Vagina (tissue), 2 donors: ENCODE measurements at regions not wholly inside any gene's neighbourhood (a gene's known extent, or its start where the extent isn't known, plus 50 kb on each side); places are given as distances from the start of the nearest gene placed in this dataset.
"Not testable (repeated sequence)": the region's sequence is repeated elsewhere in the genome, so short reads cannot be mapped to it uniquely, and the experiment has no call there.

Source experiments
- DNase-seq, 2 donors: peaks; one replicate each; pipeline ENCODE4 v3.0.0-alpha.2; 2017; ENCODE audit errors: extremely low spot score in 2 of 2
- H3K27ac ChIP-seq: fragments of 200-600 bp; sonication (generic); one replicate; pipeline ENCODE4 v1.5.1; 2019
- H3K27me3 ChIP-seq: fragments of 200-600 bp; sonication (generic); one replicate; pipeline ENCODE4 v1.5.1; 2019
- H3K36me3 ChIP-seq, 2 donors: fragments of 200-600 bp; sonication (generic); one replicate each; pipeline ENCODE4 v1.5.1; 2017 to 2019
- H3K4me1 ChIP-seq: fragments of 200-600 bp; sonication (generic); one replicate; pipeline ENCODE4 v1.5.1; 2019
- H3K4me3 ChIP-seq, 2 donors: fragments of 200-600 bp; sonication (generic); 1 replicate in 1 of 2; 2 replicates in 1 of 2; pipeline ENCODE4 v1.5.1; 2016 to 2019
- H3K9me3 ChIP-seq: fragments of 200-600 bp; sonication (generic); one replicate; pipeline ENCODE4 v1.5.1; 2019
- POLR2A ChIP-seq, 2 donors: fragments of 450-650 bp; IDR thresholded peaks; one replicate each; pipeline ENCODE4 v1.6.1; 2017; ENCODE audit warnings: antibody characterized with exemption in 2 of 2, mild to moderate bottlenecking in 2 of 2, moderate library complexity in 2 of 2
- POLR2AphosphoS5 ChIP-seq, 2 donors: sonication (generic); formaldehyde crosslinking; IDR thresholded peaks; one replicate each; pipeline ENCODE4 v1.9.0; 2017; ENCODE audit warnings: antibody characterized with exemption in 2 of 2, mild to moderate bottlenecking in 2 of 2, low read depth in 1 of 2; ENCODE audit not compliant: insufficient read depth in 1 of 2
- intact Hi-C: fragments of 100-400 bp; cut with DNase I; formaldehyde crosslinking; loops from one replicate; pipeline ENCODE4 v1.15.1; 2023
- TF ChIP-seq, protein P1 (sequence below), 3 experiments: fragments of 450-650 bp in 2 of 3; fragments of 200-600 bp in 1 of 3; sonication (generic) in 1 of 3; IDR thresholded peaks; one replicate each; pipeline ENCODE4 v1.5.1; 2017 to 2019; ENCODE audit warnings: antibody characterized with exemption in 3 of 3, mild to moderate bottlenecking in 2 of 3, moderate library complexity in 2 of 3

GRCh38 chr7:114279901-114280300, 134.7 kb upstream of the FOXP2 start:
- intact Hi-C loops = no loop called here
- TF ChIP-seq POLR2AphosphoS5 (IDR thresholded peaks at IDR 0.05; ENCODE audit: insufficient read depth in 1 of 2, low read depth in 1 of 2) (no peak), POLR2A (IDR thresholded peaks at IDR 0.05) (no peak)
- TF ChIP-seq, protein P1, sequence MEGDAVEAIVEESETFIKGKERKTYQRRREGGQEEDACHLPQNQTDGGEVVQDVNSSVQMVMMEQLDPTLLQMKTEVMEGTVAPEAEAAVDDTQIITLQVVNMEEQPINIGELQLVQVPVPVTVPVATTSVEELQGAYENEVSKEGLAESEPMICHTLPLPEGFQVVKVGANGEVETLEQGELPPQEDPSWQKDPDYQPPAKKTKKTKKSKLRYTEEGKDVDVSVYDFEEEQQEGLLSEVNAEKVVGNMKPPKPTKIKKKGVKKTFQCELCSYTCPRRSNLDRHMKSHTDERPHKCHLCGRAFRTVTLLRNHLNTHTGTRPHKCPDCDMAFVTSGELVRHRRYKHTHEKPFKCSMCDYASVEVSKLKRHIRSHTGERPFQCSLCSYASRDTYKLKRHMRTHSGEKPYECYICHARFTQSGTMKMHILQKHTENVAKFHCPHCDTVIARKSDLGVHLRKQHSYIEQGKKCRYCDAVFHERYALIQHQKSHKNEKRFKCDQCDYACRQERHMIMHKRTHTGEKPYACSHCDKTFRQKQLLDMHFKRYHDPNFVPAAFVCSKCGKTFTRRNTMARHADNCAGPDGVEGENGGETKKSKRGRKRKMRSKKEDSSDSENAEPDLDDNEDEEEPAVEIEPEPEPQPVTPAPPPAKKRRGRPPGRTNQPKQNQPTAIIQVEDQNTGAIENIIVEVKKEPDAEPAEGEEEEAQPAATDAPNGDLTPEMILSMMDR (IDR thresholded peaks at IDR 0.05) = no peak
- no peaks in the 10 kb centered on the region for H3K4me1 ChIP-seq
- H3K27me3 ChIP-seq = no peaks in the 10 kb centered on the region
- no peak overlapping the region for H3K4me3 ChIP-seq
- no peak overlapping the region for H3K27ac ChIP-seq
- no peaks in the 10 kb centered on the region for H3K36me3 ChIP-seq
- DNase-seq = no peak
- H3K9me3 ChIP-seq = no peaks in the 10 kb centered on the region

- Histone ChIP-seq H3K4me1 (no peaks in the 10 kb centered on the region), H3K4me3 (no peak overlapping the region), H3K9me3 (no peaks in the 10 kb centered on the region), H3K27me3 (no peaks in the 10 kb centered on the region), H3K27ac (no peak overlapping the region), H3K36me3 (no peaks in the 10 kb centered on the region)
- no peak for DNase-seq
- intact Hi-C loops = no loop called here
- TF ChIP-seq POLR2AphosphoS5 (IDR thresholded peaks at IDR 0.05; ENCODE audit: insufficient read depth in 1 of 2, low read depth in 1 of 2) (no peak), POLR2A (IDR thresholded peaks at IDR 0.05) (no peak)
Observed at GRCh38 chr7:114273218-114273617, 141.4 kb upstream of the FOXP2 start.

DNA sequence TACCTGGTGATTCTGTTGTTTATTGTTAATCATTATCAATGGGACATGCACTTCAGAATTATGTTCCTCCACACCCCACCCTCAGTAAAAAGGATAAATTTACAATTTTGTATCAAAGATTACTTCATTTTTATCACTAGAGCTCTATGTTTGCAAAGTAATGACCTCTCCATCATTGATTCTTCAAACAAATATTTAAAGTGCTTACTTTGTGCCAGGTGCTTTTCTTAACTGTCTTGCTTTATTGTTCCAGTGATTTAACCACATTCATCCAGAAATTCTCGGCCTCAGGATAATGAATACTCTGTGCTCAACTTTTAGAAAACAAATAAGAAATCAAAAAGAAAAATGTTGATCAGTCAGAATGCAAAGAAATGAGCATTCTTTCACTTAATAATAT, 144.9 kb upstream of the FOXP2 start:
- H3K4me1 ChIP-seq = no peaks in the 10 kb centered on the region
- TF ChIP-seq, protein P1 (IDR thresholded peaks at IDR 0.05) = no peak
- TF ChIP-seq POLR2A (IDR thresholded peaks at IDR 0.05) (no peak), POLR2AphosphoS5 (IDR thresholded peaks at IDR 0.05; ENCODE audit: insufficient read depth in 1 of 2, low read depth in 1 of 2) (no peak)
- no peak for DNase-seq
- no peaks in the 10 kb centered on the region for H3K27me3 ChIP-seq
- H3K36me3 ChIP-seq = no peaks in the 10 kb centered on the region
- H3K4me3 ChIP-seq = no peak overlapping the region
- intact Hi-C loops = no loop called here
- no peak overlapping the region for H3K27ac ChIP-seq
- no peaks in the 10 kb centered on the region for H3K9me3 ChIP-seq

- H3K4me3 ChIP-seq, H3K27me3 ChIP-seq, H3K27ac ChIP-seq, H3K4me1 ChIP-seq, H3K9me3 ChIP-seq, DNase-seq, intact Hi-C loops, H3K36me3 ChIP-seq: not testable (repeated sequence)
Observed at GRCh38 chr7:114267550-114267949, 147.1 kb upstream of the FOXP2 start.

DNA sequence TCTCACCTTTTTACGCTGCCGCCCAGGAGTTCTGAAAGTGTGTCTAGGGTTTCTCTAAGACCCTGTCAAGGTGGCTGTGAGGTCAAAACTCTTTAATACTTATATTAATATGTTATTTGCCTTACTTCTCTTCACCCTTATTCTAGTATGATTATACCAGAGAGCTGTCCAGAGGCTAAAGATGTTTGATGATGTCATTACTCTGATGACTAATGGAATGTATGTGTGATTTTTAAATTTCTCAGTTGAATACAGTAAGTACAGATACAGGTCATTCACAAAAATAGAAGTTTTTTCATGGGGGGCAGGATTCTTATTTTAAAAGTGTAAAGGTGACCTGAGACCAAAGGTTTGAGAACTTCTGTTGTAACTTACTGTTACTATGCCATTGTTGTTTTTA, 150.6 kb upstream of the FOXP2 start:
- TF ChIP-seq POLR2A (IDR thresholded peaks at IDR 0.05) (no peak), POLR2AphosphoS5 (IDR thresholded peaks at IDR 0.05; ENCODE audit: insufficient read depth in 1 of 2, low read depth in 1 of 2) (no peak)
- TF ChIP-seq, protein P1 (IDR thresholded peaks at IDR 0.05) = no peak
- no peak overlapping the region for H3K4me3 ChIP-seq
- no peaks in the 10 kb centered on the region for H3K9me3 ChIP-seq
- H3K27me3 ChIP-seq = no peaks in the 10 kb centered on the region
- H3K27ac ChIP-seq = no peak overlapping the region
- DNase-seq = no peak
- intact Hi-C loops = no loop called here
- no peaks in the 10 kb centered on the region for H3K4me1 ChIP-seq
- H3K36me3 ChIP-seq = no peaks in the 10 kb centered on the region

DNA sequence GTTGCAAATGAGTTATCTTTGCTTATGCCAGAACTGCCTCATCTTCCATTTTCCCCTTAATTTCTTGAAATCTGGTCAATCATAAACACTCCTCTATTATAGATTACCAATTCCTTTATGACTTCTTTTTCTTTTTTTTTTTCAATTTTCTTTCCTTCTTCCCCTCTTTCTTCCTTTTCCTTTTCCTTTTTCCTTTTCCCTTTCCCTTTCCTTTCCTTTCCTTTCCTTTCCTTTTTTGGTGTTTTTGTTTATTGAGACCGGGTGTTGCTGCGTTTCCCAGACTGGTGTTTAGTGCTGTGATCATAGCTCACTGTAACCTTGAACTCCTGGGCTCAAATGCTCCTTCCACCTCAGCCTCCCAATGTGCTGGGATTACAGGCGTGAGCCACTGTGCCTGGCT, 151.4 kb upstream of the FOXP2 start:
- intact Hi-C loops = no loop called here
- TF ChIP-seq POLR2AphosphoS5 (IDR thresholded peaks at IDR 0.05; ENCODE audit: insufficient read depth in 1 of 2, low read depth in 1 of 2) (no peak), POLR2A (IDR thresholded peaks at IDR 0.05) (no peak)
- TF ChIP-seq, protein P1 (IDR thresholded peaks at IDR 0.05) = no peak
- Histone ChIP-seq H3K27me3 (no peaks in the 10 kb centered on the region), H3K36me3 (no peaks in the 10 kb centered on the region), H3K27ac (no peak overlapping the region), H3K4me3 (no peak overlapping the region), H3K9me3 (no peaks in the 10 kb centered on the region), H3K4me1 (no peaks in the 10 kb centered on the region)
- DNase-seq = no peak
